H9 (cell line): ENCODE measurements at regions not wholly inside any gene's neighbourhood (a gene's known extent, or its start where the extent isn't known, plus 50 kb on each side); places are given as distances from the start of the nearest gene placed in this dataset.

Experiments
- DNase-seq: peaks from one replicate; pipeline ENCODE4 v3.0.0-alpha.2; 2017
- H2AFZ ChIP-seq: one replicate; pipeline ENCODE4 v1.6.1; 2013; ENCODE audit warnings: mild to moderate bottlenecking, low read length, control low read depth, moderate library complexity
- H2AK5ac ChIP-seq: 2 replicates; pipeline ENCODE4 v1.6.1; 2013; ENCODE audit warnings: low read length, control low read depth, mixed read lengths; ENCODE audit not compliant: insufficient read length
- H2BK120ac ChIP-seq: one replicate; pipeline ENCODE4 v1.6.1; 2013; ENCODE audit warnings: low read depth, mild to moderate bottlenecking, low read length, control low read depth, inconsistent platforms; ENCODE audit not compliant: poor library complexity, severe bottlenecking
- H2BK12ac ChIP-seq: 2 replicates; pipeline ENCODE4 v1.6.1; 2013; ENCODE audit warnings: low read length, control low read depth, mixed read lengths, low read depth; ENCODE audit not compliant: insufficient read length
- H2BK15ac ChIP-seq: 2 replicates; pipeline ENCODE4 v1.6.1; 2013; ENCODE audit warnings: low read depth, low read length, control low read depth
- H2BK20ac ChIP-seq: one replicate; pipeline ENCODE4 v1.6.1; 2013; ENCODE audit warnings: low read depth, mild to moderate bottlenecking, low read length, control low read depth, inconsistent platforms; ENCODE audit not compliant: poor library complexity, severe bottlenecking
- H2BK5ac ChIP-seq: 2 replicates; pipeline ENCODE4 v1.6.1; 2013; ENCODE audit warnings: low read length, control low read depth, mixed read lengths; ENCODE audit not compliant: insufficient read length
- H3K14ac ChIP-seq: 2 replicates; pipeline ENCODE4 v1.6.1; 2013; ENCODE audit warnings: low read length, control low read depth; ENCODE audit not compliant: insufficient read depth
- H3K18ac ChIP-seq: 2 replicates; pipeline ENCODE4 v1.6.1; 2013; ENCODE audit warnings: low read depth, mild to moderate bottlenecking, mixed read lengths, low read length, control low read depth; ENCODE audit not compliant: insufficient read length
- H3K23ac ChIP-seq: 2 replicates; pipeline ENCODE4 v1.6.1; 2013; ENCODE audit warnings: low read length, control low read depth, mixed read lengths, low read depth; ENCODE audit not compliant: insufficient read length
- H3K23me2 ChIP-seq: 2 replicates; pipeline ENCODE4 v1.6.1; 2013; ENCODE audit warnings: low read depth, mild to moderate bottlenecking, mixed read lengths, low read length, control low read depth; ENCODE audit not compliant: insufficient read length, poor library complexity, severe bottlenecking
- H3K27ac ChIP-seq: 2 replicates; pipeline ENCODE4 v1.5.1; 2013; ENCODE audit warnings: low read length, control low read depth, mixed read lengths, low read depth; ENCODE audit not compliant: insufficient read length
- H3K27me3 ChIP-seq: 2 replicates; pipeline ENCODE4 v1.6.1; 2013; ENCODE audit warnings: low read length, control low read depth, inconsistent platforms; ENCODE audit not compliant: insufficient read depth
- H3K4ac ChIP-seq: 2 replicates; pipeline ENCODE4 v1.6.1; 2013; ENCODE audit warnings: low read depth, mild to moderate bottlenecking, control low read depth, inconsistent platforms, low read length, moderate library complexity
- H3K4me1 ChIP-seq: 2 replicates; pipeline ENCODE4 v1.6.1; 2013; ENCODE audit warnings: low read length, control low read depth, inconsistent platforms; ENCODE audit not compliant: insufficient read depth
- H3K4me2 ChIP-seq: 2 replicates; pipeline ENCODE4 v1.6.1; 2013; ENCODE audit warnings: low read length, control low read depth, mixed read lengths; ENCODE audit not compliant: insufficient read length, insufficient read depth
- H3K56ac ChIP-seq: 2 replicates; pipeline ENCODE4 v1.6.1; 2013; ENCODE audit warnings: low read depth, mild to moderate bottlenecking, mixed read lengths, low read length, control low read depth; ENCODE audit not compliant: insufficient read length
- H3K79me1 ChIP-seq: 2 replicates; pipeline ENCODE4 v1.6.1; 2013; ENCODE audit warnings: low read depth, mild to moderate bottlenecking, moderate library complexity, low read length, control low read depth, inconsistent platforms; ENCODE audit not compliant: insufficient read depth, poor library complexity, severe bottlenecking
- H3K79me2 ChIP-seq: 2 replicates; pipeline ENCODE4 v1.6.1; 2013; ENCODE audit warnings: low read length, control low read depth, inconsistent platforms; ENCODE audit not compliant: insufficient read depth
- H3K9ac ChIP-seq: 2 replicates; pipeline ENCODE4 v1.6.1; 2013; ENCODE audit warnings: low read length, control low read depth, mixed read lengths; ENCODE audit not compliant: insufficient read length; ENCODE audit errors: extremely low read depth
- H3K9me3 ChIP-seq: one replicate; pipeline ENCODE4 v1.6.1; 2013; ENCODE audit warnings: low read depth, low read length, inconsistent platforms; ENCODE audit not compliant: control insufficient read depth
- H3T11ph ChIP-seq: one replicate; pipeline ENCODE4 v1.6.1; 2013; ENCODE audit warnings: mild to moderate bottlenecking, low read length, control low read depth, inconsistent platforms
- H4K20me1 ChIP-seq: one replicate; pipeline ENCODE4 v1.6.1; 2013; ENCODE audit not compliant: control insufficient read depth, insufficient read length, insufficient read depth
- H4K5ac ChIP-seq: 2 replicates; pipeline ENCODE4 v1.6.1; 2013; ENCODE audit warnings: low read depth, mild to moderate bottlenecking, mixed read lengths, low read length, control low read depth; ENCODE audit not compliant: insufficient read length
- H4K8ac ChIP-seq: replicated peaks from 2 replicates; pipeline ENCODE4 v1.6.1; 2013; ENCODE audit warnings: low read length, control low read depth, mixed read lengths, low read depth; ENCODE audit not compliant: insufficient read length
- H4K91ac ChIP-seq: 2 replicates; pipeline ENCODE4 v1.6.1; 2013; ENCODE audit warnings: low read depth, mild to moderate bottlenecking, moderate library complexity, mixed read lengths, low read length, control low read depth; ENCODE audit not compliant: insufficient read length
- H3K27ac Mint-ChIP-seq, 3 experiments: 2 replicates in 2 of 3; 3 replicates in 1 of 3; pipeline ENCODE4 v1.8.0; 2020 to 2021; ENCODE audit warnings: mixed read lengths in 3 of 3, mild to moderate bottlenecking in 1 of 3, moderate library complexity in 1 of 3
- H3K27me3 Mint-ChIP-seq: 2 replicates; pipeline ENCODE4 v1.8.0; 2021; ENCODE audit warnings: low read depth, mild to moderate bottlenecking, moderate library complexity, mixed read lengths
- H3K36me3 Mint-ChIP-seq, 3 experiments: 2 replicates in 2 of 3; 3 replicates in 1 of 3; pipeline ENCODE4 v1.8.0; 2020 to 2021; ENCODE audit warnings: low read depth in 3 of 3, mixed read lengths in 3 of 3; ENCODE audit not compliant: insufficient read depth in 1 of 3
- H3K4me1 Mint-ChIP-seq, 2 experiments: 2 replicates each; pipeline ENCODE4 v1.8.0; 2020; ENCODE audit warnings: mixed read lengths in 2 of 2
- H3K4me3 Mint-ChIP-seq, 2 experiments: 2 replicates in 1 of 2; 3 replicates in 1 of 2; pipeline ENCODE4 v1.8.0; 2020 to 2021; ENCODE audit warnings: mild to moderate bottlenecking in 2 of 2, mixed read lengths in 2 of 2, moderate library complexity in 1 of 2
- H3K9me3 Mint-ChIP-seq, 2 experiments: 2 replicates in 1 of 2; 3 replicates in 1 of 2; pipeline ENCODE4 v1.8.0; 2020; ENCODE audit warnings: mild to moderate bottlenecking in 2 of 2, mixed read lengths in 2 of 2, moderate library complexity in 1 of 2
- WGBS: extraction: QIAGEN DNeasy Blood & Tissue Kit; methylation state at CpG from one replicate; pipeline ENCODE4 v1.1.7; 2013; ENCODE audit warnings: missing lambda C conversion rate, low lambda C conversion rate, mixed read lengths; ENCODE audit not compliant: insufficient read length; ENCODE audit errors: extremely low coverage; 5-methylcytosine and 5-hydroxymethylcytosine counted together
- TF ChIP-seq, protein P1 (sequence below): fragments of 200-600 bp; sonication (generic); conservative IDR thresholded peaks from 3 replicates; pipeline ENCODE4 v1.8.0; 2021; ENCODE audit warnings: antibody characterized with exemption, mild to moderate bottlenecking

- TF ChIP-seq, protein P1, sequence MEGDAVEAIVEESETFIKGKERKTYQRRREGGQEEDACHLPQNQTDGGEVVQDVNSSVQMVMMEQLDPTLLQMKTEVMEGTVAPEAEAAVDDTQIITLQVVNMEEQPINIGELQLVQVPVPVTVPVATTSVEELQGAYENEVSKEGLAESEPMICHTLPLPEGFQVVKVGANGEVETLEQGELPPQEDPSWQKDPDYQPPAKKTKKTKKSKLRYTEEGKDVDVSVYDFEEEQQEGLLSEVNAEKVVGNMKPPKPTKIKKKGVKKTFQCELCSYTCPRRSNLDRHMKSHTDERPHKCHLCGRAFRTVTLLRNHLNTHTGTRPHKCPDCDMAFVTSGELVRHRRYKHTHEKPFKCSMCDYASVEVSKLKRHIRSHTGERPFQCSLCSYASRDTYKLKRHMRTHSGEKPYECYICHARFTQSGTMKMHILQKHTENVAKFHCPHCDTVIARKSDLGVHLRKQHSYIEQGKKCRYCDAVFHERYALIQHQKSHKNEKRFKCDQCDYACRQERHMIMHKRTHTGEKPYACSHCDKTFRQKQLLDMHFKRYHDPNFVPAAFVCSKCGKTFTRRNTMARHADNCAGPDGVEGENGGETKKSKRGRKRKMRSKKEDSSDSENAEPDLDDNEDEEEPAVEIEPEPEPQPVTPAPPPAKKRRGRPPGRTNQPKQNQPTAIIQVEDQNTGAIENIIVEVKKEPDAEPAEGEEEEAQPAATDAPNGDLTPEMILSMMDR = no peak
These were observed 548.3 kb upstream of the TBL1XR1 start for GRCh38 chr3:177745607-177746005.

More at GRCh38 chr3:177745607-177746005, 548.3 kb upstream of the TBL1XR1 start:
- Histone ChIP-seq H3K23me2 (no peaks in the 10 kb centered on the region), H3K18ac (no peak overlapping the region), H3K9ac (no peak overlapping the region), H3K23ac (no peak overlapping the region), H4K5ac (no peak overlapping the region), H2BK5ac (no peak overlapping the region), H3K4me1 (no peaks in the 10 kb centered on the region), H2BK20ac (no peak overlapping the region), H2BK15ac (no peak overlapping the region), H3K4ac (no peak overlapping the region), H3T11ph (no peak overlapping the region), H2BK12ac (no peak overlapping the region), H3K27me3 (no peaks in the 10 kb centered on the region), H3K56ac (no peak overlapping the region), H4K20me1 (no peaks in the 10 kb centered on the region), H3K14ac (no peak overlapping the region), H3K79me1 (no peaks in the 10 kb centered on the region), H2AFZ (no peak overlapping the region), H3K4me2 (no peak overlapping the region), H4K91ac (no peak overlapping the region), H2AK5ac (no peak overlapping the region), H2BK120ac (no peak overlapping the region), H3K27ac (no peak overlapping the region), H3K79me2 (no peaks in the 10 kb centered on the region), H3K9me3 (no peaks in the 10 kb centered on the region), H4K8ac (no peak overlapping the region)
- WGBS = no CpG with 5 or more reads among the region's 3 CpGs
- Mint-ChIP-seq H3K27ac (no peak overlapping the region), H3K4me3 (no peak overlapping the region), H3K4me1 (peaks cover under 1 to 6% of the 10 kb centered on the region in 2 experiments), H3K36me3 (peaks cover 0 to 4% (median 0%) of the 10 kb centered on the region in 3 experiments; a peak in 2 of 7 replicates), H3K27me3 (no peaks in the 10 kb centered on the region), H3K9me3 (peaks cover 0 to 2% of the 10 kb centered on the region in 2 experiments; a peak in 1 of 5 replicates)
- no peak for DNase-seq
